ENCODE measurements at regions not wholly inside any gene's neighbourhood (a gene's known extent, or its start where the extent isn't known, plus 50 kb on each side); places are given as distances from the start of the nearest gene placed in this dataset.

DNA sequence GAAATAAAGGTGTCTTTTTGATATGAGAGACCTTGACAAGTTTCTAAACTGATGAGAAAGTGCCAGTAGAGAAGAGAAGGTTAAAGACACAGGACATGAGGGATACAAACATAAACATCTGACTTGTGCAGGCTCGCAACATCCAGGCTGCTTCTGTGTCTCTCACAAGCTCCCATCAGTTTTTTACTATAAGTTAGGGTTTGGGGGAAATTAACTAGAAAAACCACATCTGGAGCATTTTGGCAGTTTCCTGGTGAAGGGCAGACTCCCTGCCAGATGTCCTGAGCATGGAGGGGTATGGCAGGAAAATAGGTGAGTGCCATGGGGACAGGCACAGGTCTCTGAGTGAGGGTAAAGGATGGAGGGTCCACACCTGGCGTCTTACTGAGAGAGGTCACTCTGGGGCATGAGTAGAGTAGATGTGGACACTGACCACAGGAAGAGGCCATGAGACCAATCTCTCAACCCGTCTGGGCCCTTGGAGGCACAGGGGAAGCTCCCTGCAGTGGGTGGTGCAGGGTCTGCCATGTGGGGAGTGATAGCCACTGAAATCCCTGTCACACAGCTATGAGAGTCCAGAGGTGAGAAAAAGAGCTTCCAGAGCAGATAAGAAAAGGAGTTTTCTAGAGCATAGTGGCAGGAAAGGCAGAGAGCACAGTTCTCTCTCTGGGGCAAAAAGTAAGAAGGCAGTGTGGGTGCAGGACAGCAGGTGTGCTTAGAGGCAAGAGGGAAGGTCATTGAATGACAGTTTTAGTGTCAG, 193.3 kb upstream of the SYNDIG1 start:
- peaks cover 13% of the 10 kb centered on the region for H3K27me3 Mint-ChIP-seq (ENCODE audit: insufficient read depth)
- no peak overlapping the region for H3K27ac Mint-ChIP-seq
- no peaks in the 10 kb centered on the region for H3K36me3 Mint-ChIP-seq (ENCODE audit: low read depth)
- H3K4me3 Mint-ChIP-seq: no peak overlapping the region
- peaks cover 8% of the 10 kb centered on the region for H3K9me3 Mint-ChIP-seq
- intact Hi-C loops (cut with micrococcal nuclease): no loop called here
- peaks cover 6% of the 10 kb centered on the region for H3K4me1 Mint-ChIP-seq (ENCODE audit: low read depth)
- DNase-seq (ENCODE audit: low spot score): no peak

DNA sequence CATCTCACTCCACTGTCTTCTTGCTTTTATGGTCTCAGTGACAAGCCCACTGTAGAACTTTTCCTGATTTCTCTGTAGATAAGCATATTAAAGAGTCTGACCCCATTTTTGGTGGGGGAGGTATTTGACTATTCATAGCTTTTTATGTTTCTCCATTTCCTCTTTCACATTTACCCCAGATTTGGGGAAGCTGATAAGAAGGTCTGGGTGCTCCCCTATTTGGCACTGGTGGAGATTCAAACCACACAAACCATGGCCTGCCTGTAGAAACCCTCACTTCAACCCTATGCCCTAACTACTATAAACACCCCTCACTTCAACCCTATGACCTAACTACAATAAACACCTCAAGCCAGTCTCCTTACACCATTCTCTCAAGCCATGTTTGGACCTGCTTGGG, 196.2 kb upstream of the SYNDIG1 start:
- H3K27ac Mint-ChIP-seq: no peak overlapping the region
- intact Hi-C loops (cut with micrococcal nuclease): no loop called here
- peaks cover 8% of the 10 kb centered on the region for H3K9me3 Mint-ChIP-seq
- peaks cover 6% of the 10 kb centered on the region for H3K4me1 Mint-ChIP-seq (ENCODE audit: low read depth)
- peaks cover 11% of the 10 kb centered on the region for H3K27me3 Mint-ChIP-seq (ENCODE audit: insufficient read depth)
- no peak overlapping the region for H3K4me3 Mint-ChIP-seq
- DNase-seq (ENCODE audit: low spot score): no peak
- H3K36me3 Mint-ChIP-seq (ENCODE audit: low read depth): no peaks in the 10 kb centered on the region

DNA sequence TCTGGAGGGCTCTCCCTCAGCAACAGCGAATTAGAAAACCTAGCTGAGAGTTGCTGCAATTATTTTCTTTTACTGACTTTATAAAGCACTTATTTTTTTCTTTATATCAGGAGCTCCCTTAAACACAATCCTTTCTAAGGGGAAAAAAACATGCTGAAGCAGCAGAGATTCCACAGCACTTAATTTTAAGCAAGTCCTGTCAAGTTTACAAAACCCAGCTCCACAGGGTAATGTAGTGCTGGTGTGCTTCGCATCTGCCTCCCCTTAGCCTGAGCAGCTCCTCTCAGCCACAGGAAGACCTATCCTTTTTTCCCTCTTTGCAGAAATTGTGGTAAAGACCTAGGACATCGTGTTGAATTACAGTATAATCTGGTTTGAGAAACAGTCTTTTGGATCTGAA, 208.1 kb upstream of the SYNDIG1 start:
- no peaks in the 10 kb centered on the region for H3K36me3 Mint-ChIP-seq (ENCODE audit: low read depth)
- H3K4me3 Mint-ChIP-seq: no peak overlapping the region
- H3K27ac Mint-ChIP-seq: no peak overlapping the region
- peaks cover 14% of the 10 kb centered on the region for H3K27me3 Mint-ChIP-seq (ENCODE audit: insufficient read depth)
- H3K4me1 Mint-ChIP-seq (ENCODE audit: low read depth): no peaks in the 10 kb centered on the region
- H3K9me3 Mint-ChIP-seq: no peaks in the 10 kb centered on the region
- intact Hi-C loops (cut with micrococcal nuclease): no loop called here
- DNase-seq (ENCODE audit: low spot score): no peak

DNA sequence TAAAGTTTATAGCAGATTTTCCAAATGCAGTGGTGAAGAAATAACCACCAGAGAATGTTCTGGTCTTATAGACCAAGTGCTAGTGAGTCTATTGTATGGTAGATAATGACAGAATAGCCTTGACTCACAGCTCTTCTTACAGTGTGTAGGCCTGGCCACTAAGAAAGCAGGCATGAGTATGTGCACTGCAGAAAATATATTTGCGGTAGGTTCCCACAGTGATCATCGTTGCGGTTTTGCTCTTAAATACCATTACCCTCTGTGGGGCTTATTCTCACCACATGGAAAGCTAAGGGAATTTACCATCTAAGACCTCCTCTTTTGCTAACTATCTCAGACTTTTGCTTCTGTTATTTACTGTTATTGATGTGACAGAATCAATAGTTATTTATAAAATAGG, 212.3 kb upstream of the SYNDIG1 start:
- peaks cover 2% of the 10 kb centered on the region for H3K27me3 Mint-ChIP-seq (ENCODE audit: insufficient read depth)
- no peak overlapping the region for H3K27ac Mint-ChIP-seq
- intact Hi-C loops (cut with micrococcal nuclease): no loop called here
- H3K4me3 Mint-ChIP-seq: no peak overlapping the region
- DNase-seq (ENCODE audit: low spot score): no peak
- no peaks in the 10 kb centered on the region for H3K9me3 Mint-ChIP-seq
- H3K4me1 Mint-ChIP-seq (ENCODE audit: low read depth): no peaks in the 10 kb centered on the region
- no peaks in the 10 kb centered on the region for H3K36me3 Mint-ChIP-seq (ENCODE audit: low read depth)

DNA sequence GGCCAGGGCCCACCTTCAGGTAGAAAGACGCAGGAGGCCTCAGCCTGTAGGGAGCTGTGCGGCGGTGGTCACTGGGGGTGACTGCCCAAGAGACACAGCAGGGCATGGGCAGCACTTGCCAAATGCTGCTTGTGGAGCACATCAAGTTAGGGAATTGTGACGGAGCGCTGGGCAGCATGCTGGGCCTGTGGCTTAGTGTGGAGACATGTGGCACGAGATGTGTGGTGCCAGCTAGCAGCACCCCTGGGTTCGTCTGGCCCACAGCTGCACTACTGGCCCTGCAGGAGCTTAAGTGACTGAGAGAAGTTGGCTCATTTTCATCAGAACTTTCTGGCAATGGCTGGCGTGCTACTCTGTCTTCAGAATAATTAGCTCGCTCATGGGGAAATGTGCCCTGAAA, 213.1 kb upstream of the SYNDIG1 start:
- no peak overlapping the region for H3K4me3 Mint-ChIP-seq
- no peaks in the 10 kb centered on the region for H3K4me1 Mint-ChIP-seq (ENCODE audit: low read depth)
- intact Hi-C loops (cut with micrococcal nuclease): no loop called here
- DNase-seq (ENCODE audit: low spot score): no peak
- no peaks in the 10 kb centered on the region for H3K36me3 Mint-ChIP-seq (ENCODE audit: low read depth)
- H3K27me3 Mint-ChIP-seq (ENCODE audit: insufficient read depth): peaks cover 2% of the 10 kb centered on the region
- H3K9me3 Mint-ChIP-seq: no peaks in the 10 kb centered on the region
- H3K27ac Mint-ChIP-seq: no peak overlapping the region

DNA sequence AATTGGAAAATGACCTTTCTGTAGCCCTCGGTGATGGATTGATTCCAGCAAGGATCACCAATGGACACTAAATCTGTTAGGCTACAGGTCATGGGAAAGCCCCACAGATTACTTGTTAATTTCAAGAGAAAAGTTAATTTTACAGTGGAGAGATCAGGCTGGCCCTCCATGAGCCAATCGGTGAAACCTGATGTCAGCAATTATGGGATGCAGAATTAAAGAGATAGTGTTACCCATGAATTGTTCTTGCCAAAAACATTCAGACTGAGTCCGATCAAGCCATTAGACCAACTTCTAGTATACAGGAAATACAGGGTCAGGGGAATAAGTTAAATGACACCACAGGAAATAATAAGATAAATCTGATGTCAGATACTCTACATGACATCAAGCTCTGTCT, 214.9 kb upstream of the SYNDIG1 start:
- Mint-ChIP-seq H3K27me3 (ENCODE audit: insufficient read depth) (peaks cover 8% of the 10 kb centered on the region), H3K27ac (no peak overlapping the region), H3K36me3 (ENCODE audit: low read depth) (no peaks in the 10 kb centered on the region), H3K9me3 (no peaks in the 10 kb centered on the region), H3K4me1 (ENCODE audit: low read depth) (no peaks in the 10 kb centered on the region), H3K4me3 (no peak overlapping the region)
- no peak for DNase-seq (ENCODE audit: low spot score)
- intact Hi-C loops (cut with micrococcal nuclease): no loop called here

DNA sequence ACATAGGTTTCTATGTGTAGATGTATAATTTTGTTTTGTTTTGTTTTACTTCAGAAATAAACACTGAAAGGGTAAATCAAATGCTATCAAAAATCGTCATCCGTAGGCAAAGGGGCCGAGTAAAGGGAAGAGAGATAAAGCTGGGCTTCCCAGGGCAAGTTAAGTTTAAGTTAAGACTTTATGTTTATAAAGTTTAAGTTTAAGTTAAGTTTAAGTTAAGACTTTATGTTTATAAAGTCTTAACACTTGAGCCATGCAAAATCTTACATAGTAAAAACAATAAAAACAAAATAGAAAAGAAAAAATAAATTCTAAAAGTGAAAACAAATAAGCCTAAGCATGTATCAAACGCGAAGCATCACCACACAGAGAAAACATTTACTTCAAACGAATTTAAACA, 216.1 kb upstream of the SYNDIG1 start:
- intact Hi-C loops (cut with micrococcal nuclease): no loop called here
- no peak for DNase-seq (ENCODE audit: low spot score)
- no peak overlapping the region for H3K4me3 Mint-ChIP-seq
- H3K27me3 Mint-ChIP-seq (ENCODE audit: insufficient read depth): peaks cover 8% of the 10 kb centered on the region
- no peak overlapping the region for H3K27ac Mint-ChIP-seq
- no peaks in the 10 kb centered on the region for H3K9me3 Mint-ChIP-seq
- H3K4me1 Mint-ChIP-seq (ENCODE audit: low read depth): no peaks in the 10 kb centered on the region
- no peaks in the 10 kb centered on the region for H3K36me3 Mint-ChIP-seq (ENCODE audit: low read depth)

DNA sequence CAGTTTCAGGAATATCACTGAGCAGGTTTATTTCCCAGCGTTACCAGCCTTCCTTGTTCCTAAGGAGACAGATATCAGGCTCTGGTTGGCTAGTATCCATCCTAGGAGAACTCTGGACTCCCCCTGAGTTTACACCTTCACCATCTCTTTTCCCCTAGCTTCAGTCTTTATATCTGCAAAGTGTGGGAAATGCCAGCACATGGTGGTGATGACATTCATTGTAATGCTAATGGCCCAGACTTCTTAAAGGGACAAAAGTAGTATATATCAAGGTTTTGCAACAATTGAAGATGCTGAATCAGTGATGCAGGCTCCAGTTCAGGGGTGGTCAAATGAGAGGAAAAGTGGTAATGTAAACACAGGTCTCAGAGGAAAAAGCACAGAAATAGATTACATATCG, 224.3 kb upstream of the SYNDIG1 start:
- Mint-ChIP-seq H3K27me3 (ENCODE audit: insufficient read depth) (peaks cover 6% of the 10 kb centered on the region), H3K9me3 (peaks cover 3% of the 10 kb centered on the region), H3K4me1 (ENCODE audit: low read depth) (no peaks in the 10 kb centered on the region), H3K4me3 (no peak overlapping the region), H3K27ac (no peak overlapping the region), H3K36me3 (ENCODE audit: low read depth) (no peaks in the 10 kb centered on the region)
- intact Hi-C loops (cut with micrococcal nuclease): no loop called here
- no peak for DNase-seq (ENCODE audit: low spot score)

DNA sequence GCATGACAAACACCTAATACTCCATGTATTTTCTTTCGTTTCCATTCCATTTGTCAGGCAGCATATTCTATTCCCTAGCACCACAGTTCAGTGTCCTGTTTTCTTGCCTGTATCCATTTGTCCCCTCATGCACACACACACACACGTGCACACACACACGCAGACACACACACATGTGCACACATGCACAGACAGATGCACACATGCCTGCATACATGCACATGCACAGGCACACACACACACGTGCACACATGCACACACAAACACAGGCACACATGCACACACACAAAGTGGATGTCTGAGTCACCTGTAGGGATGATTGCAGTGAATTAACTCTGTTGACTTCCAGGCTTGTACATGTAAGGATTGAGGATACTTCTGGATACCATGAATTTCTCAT, 226.7 kb upstream of the SYNDIG1 start:
- intact Hi-C loops (cut with micrococcal nuclease): no loop called here
- H3K9me3 Mint-ChIP-seq: peaks cover 3% of the 10 kb centered on the region
- no peak overlapping the region for H3K27ac Mint-ChIP-seq
- H3K4me3 Mint-ChIP-seq: no peak overlapping the region
- no peaks in the 10 kb centered on the region for H3K4me1 Mint-ChIP-seq (ENCODE audit: low read depth)
- peaks cover 5% of the 10 kb centered on the region for H3K27me3 Mint-ChIP-seq (ENCODE audit: insufficient read depth)
- no peaks in the 10 kb centered on the region for H3K36me3 Mint-ChIP-seq (ENCODE audit: low read depth)
- DNase-seq (ENCODE audit: low spot score): no peak

DNA sequence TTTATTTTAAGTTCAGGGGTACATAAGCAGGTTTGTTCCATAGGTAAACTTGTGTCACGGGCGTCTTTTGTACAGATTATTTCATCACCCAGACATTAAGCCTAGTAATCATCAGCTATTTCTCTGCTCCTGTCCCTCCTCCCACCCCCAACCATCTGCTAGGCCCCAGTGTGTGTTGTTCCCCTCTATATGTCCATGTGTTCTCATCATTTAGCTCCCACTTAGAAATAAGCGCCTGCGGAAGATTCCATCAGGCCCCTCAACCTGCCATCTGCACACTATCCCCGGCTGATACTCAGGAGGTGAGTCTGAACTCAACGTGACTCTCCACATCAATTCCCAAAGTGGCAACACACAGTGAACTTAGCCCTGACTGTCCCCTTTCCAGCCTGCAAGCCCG, 228.0 kb upstream of the SYNDIG1 start:
- intact Hi-C loops (cut with micrococcal nuclease): no loop called here
- Mint-ChIP-seq H3K27me3 (ENCODE audit: insufficient read depth) (peaks cover 7% of the 10 kb centered on the region), H3K9me3 (no peaks in the 10 kb centered on the region), H3K4me3 (no peak overlapping the region), H3K4me1 (ENCODE audit: low read depth) (no peaks in the 10 kb centered on the region), H3K27ac (no peak overlapping the region), H3K36me3 (ENCODE audit: low read depth) (no peaks in the 10 kb centered on the region)
- DNase-seq (ENCODE audit: low spot score): no peak

DNA sequence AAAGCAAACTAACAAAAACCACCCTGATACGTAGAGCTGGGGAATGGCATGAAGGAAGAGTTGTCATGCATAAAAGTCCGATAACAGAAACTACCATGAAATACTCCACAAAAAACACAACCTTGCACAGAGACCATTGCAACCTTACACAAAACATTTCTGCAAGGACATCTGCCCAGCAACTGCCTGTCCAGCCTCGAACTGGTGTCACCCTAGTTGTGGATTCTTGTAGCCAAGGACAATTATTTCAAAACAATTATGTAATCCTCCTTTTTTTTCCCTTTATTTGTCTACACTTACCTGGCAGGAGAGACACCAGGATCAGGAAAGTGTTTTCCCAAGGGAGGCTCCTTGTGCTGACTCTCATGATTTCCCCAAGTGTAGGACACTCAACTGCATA, 232.5 kb upstream of the SYNDIG1 start:
- intact Hi-C loops (cut with micrococcal nuclease): no loop called here
- DNase-seq (ENCODE audit: low spot score): no peak
- Mint-ChIP-seq H3K27me3 (ENCODE audit: insufficient read depth) (peaks cover 7% of the 10 kb centered on the region), H3K4me1 (ENCODE audit: low read depth) (no peaks in the 10 kb centered on the region), H3K4me3 (no peak overlapping the region), H3K36me3 (ENCODE audit: low read depth) (no peaks in the 10 kb centered on the region), H3K9me3 (no peaks in the 10 kb centered on the region), H3K27ac (no peak overlapping the region)

DNA sequence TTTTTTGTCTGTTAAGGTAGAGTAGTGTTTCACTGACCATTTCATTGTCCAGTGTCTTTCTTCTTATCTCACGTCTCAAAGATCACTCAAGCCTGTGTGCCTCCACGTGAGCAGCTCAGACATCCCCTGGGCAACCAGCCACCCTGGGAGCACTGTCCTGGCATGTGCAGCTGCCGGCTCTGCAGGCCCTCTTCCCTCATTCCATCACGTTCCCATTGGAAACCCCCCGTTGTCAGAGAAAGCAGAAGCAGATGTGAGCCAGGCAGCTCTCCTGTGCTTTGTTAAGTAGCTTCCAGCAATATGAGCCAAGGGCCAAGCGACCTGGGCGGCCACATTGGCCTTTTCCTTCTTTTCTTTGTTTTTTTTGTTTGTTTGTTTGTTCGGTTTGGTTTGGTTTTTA, 233.2 kb upstream of the SYNDIG1 start:
- intact Hi-C loops (cut with micrococcal nuclease): no loop called here
- Mint-ChIP-seq H3K27ac (no peak overlapping the region), H3K4me1 (ENCODE audit: low read depth) (no peaks in the 10 kb centered on the region), H3K36me3 (ENCODE audit: low read depth) (no peaks in the 10 kb centered on the region), H3K9me3 (no peaks in the 10 kb centered on the region), H3K27me3 (ENCODE audit: insufficient read depth) (peaks cover 7% of the 10 kb centered on the region), H3K4me3 (no peak overlapping the region)
- DNase-seq (ENCODE audit: low spot score): no peak

DNA sequence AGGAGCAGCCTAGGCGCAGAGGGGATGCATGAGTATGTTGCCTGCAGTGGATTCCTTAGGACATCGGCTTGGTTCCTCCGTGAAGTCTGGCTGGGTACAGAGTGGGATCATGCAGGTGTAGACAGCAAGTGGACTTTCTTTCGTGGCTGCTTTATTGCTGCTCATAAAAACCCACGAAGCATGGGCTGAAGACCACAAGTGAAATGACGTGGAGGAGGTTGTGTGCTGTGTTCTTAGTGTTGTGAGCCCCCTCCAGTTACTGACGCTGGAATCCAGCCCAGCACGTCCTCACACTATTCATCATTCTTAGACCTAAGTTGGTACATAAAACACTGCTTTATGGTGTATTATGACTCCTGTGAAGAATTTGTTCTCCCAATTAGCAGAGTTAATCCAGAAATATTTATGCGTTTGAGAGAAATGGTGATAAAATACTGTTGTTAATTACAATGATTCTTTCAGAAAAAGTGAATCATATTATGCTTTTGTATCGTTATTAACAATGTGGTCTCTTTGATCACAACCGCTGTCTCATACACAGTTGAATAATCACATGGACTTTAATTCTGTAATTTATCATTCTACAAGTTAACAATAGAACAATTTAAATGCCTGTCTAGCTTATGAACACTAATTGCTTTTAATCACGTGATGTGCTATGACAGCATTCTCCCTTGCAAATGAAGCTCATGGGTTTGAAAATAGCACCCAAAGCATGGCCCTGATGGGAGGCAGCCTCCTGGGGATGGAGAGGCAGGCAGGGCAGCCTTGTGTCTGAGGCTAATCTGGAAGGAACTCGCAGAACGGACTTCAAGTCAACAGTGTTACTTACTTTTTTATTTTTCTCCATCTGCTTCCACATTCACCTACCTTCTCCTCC, 233.9 kb upstream of the SYNDIG1 start:
- Mint-ChIP-seq H3K9me3 (no peaks in the 10 kb centered on the region), H3K4me1 (ENCODE audit: low read depth) (no peaks in the 10 kb centered on the region), H3K36me3 (ENCODE audit: low read depth) (no peaks in the 10 kb centered on the region), H3K4me3 (no peak overlapping the region), H3K27ac (no peak overlapping the region), H3K27me3 (ENCODE audit: insufficient read depth) (peaks cover 7% of the 10 kb centered on the region)
- DNase-seq (ENCODE audit: low spot score): no peak
- intact Hi-C loops (cut with micrococcal nuclease): no loop called here

Data from activated T-helper 1 cell treated with anti-CD3 and anti-CD28 coated beads, Interleukin-12 subunit alpha, Interleukin-12 subunit beta, Interleukin-2, Interleukin-4 antibody, amounts not matched to agents 30 ng/mL and 10 ng/mL and 1 ng/mL, durations not matched to agents 14 hours and 24 hours and 36 hours (primary cell).